ENCODE measurements at regions not wholly inside any gene's neighbourhood (a gene's known extent, or its start where the extent isn't known, plus 50 kb on each side); places are given as distances from the start of the nearest gene placed in this dataset.

GRCh38 chr14:97592341-97592980 is 795.3 kb downstream of the VRK1 start:
- H3K4me3 ChIP-seq (ENCODE audit: low read length) = no peak overlapping the region
- no peaks in the 10 kb centered on the region for H3K36me3 Mint-ChIP-seq (ENCODE audit: low read depth)
- no peaks in the 10 kb centered on the region for H3K9me3 ChIP-seq (ENCODE audit: control insufficient read depth, low read length)
- no peak overlapping the region for H3K4me3 Mint-ChIP-seq
- H3K27ac ChIP-seq (ENCODE audit: low read depth, low read length) = no peak overlapping the region
- no peaks in the 10 kb centered on the region for H3K27me3 ChIP-seq (ENCODE audit: control insufficient read depth, insufficient read depth, low read length, poor library complexity, severe bottlenecking)
- H3K27ac Mint-ChIP-seq = no peak overlapping the region
- H3K4me1 ChIP-seq (ENCODE audit: control insufficient read depth, insufficient read depth, low read length) = no peaks in the 10 kb centered on the region
- H3K4me1 Mint-ChIP-seq = no peaks in the 10 kb centered on the region
- no peak for DNase-seq
- no peak overlapping the region for H3K9ac ChIP-seq (ENCODE audit: extremely low read depth, low read length, poor library complexity, severe bottlenecking)
- H3K27me3 Mint-ChIP-seq (ENCODE audit: insufficient read depth) = no peaks in the 10 kb centered on the region
- no peaks in the 10 kb centered on the region for H3K9me3 Mint-ChIP-seq
- WGBS, 2 experiments (ENCODE audit: insufficient coverage in 1 of 2, insufficient read length in 1 of 2) = 84 to 89% methylated on average over 3 to 5 of the region's 5 CpGs
- no peaks in the 10 kb centered on the region for H3K36me3 ChIP-seq (ENCODE audit: control insufficient read depth, insufficient read depth, low read length)
- no peak for TF ChIP-seq CTCF (conservative IDR thresholded peaks at IDR 0.05)

GRCh38 chr14:97594306-97594705 is 797.1 kb downstream of the VRK1 start:
- Mint-ChIP-seq H3K4me1 (no peaks in the 10 kb centered on the region), H3K36me3 (ENCODE audit: low read depth) (no peaks in the 10 kb centered on the region), H3K27me3 (ENCODE audit: insufficient read depth) (no peaks in the 10 kb centered on the region), H3K27ac (no peak overlapping the region), H3K9me3 (no peaks in the 10 kb centered on the region), H3K4me3 (no peak overlapping the region)
- no peaks in the 10 kb centered on the region for H3K36me3 ChIP-seq (ENCODE audit: control insufficient read depth, insufficient read depth, low read length)
- H3K4me1 ChIP-seq (ENCODE audit: control insufficient read depth, insufficient read depth, low read length) = no peaks in the 10 kb centered on the region
- no peaks in the 10 kb centered on the region for H3K9me3 ChIP-seq (ENCODE audit: control insufficient read depth, low read length)
- no peak for TF ChIP-seq CTCF (conservative IDR thresholded peaks at IDR 0.05)
- no peaks in the 10 kb centered on the region for H3K27me3 ChIP-seq (ENCODE audit: control insufficient read depth, insufficient read depth, low read length, poor library complexity, severe bottlenecking)
- H3K4me3 ChIP-seq (ENCODE audit: low read length) = no peak overlapping the region
- WGBS, 2 experiments (ENCODE audit: insufficient coverage in 1 of 2, insufficient read length in 1 of 2) = 95% methylated on average over 1 of the region's 1 CpG; no CpG with 5 or more reads in 1 of the 2 experiments
- no peak overlapping the region for H3K27ac ChIP-seq (ENCODE audit: low read depth, low read length)
- no peak for DNase-seq
- no peak overlapping the region for H3K9ac ChIP-seq (ENCODE audit: extremely low read depth, low read length, poor library complexity, severe bottlenecking)

GRCh38 chr14:97602438-97603117 is 805.4 kb downstream of the VRK1 start:
- H3K27ac ChIP-seq (ENCODE audit: low read depth, low read length) = no peak overlapping the region
- H3K4me3 Mint-ChIP-seq = no peak overlapping the region
- 91% methylated on average over 9 to 13 of the region's 13 CpGs for WGBS, 2 experiments (ENCODE audit: insufficient coverage in 1 of 2, insufficient read length in 1 of 2)
- H3K4me1 ChIP-seq (ENCODE audit: control insufficient read depth, insufficient read depth, low read length) = peaks cover under 1% of the 10 kb centered on the region
- H3K27me3 Mint-ChIP-seq (ENCODE audit: insufficient read depth) = no peaks in the 10 kb centered on the region
- no peak overlapping the region for H3K4me3 ChIP-seq (ENCODE audit: low read length)
- H3K4me1 Mint-ChIP-seq = peaks cover 2% of the 10 kb centered on the region
- H3K9ac ChIP-seq (ENCODE audit: extremely low read depth, low read length, poor library complexity, severe bottlenecking) = no peak overlapping the region
- no peaks in the 10 kb centered on the region for H3K36me3 ChIP-seq (ENCODE audit: control insufficient read depth, insufficient read depth, low read length)
- DNase-seq = no peak
- H3K36me3 Mint-ChIP-seq (ENCODE audit: low read depth) = no peaks in the 10 kb centered on the region
- no peaks in the 10 kb centered on the region for H3K9me3 ChIP-seq (ENCODE audit: control insufficient read depth, low read length)
- peaks cover 4% of the 10 kb centered on the region for H3K9me3 Mint-ChIP-seq
- no peak overlapping the region for H3K27ac Mint-ChIP-seq
- no peaks in the 10 kb centered on the region for H3K27me3 ChIP-seq (ENCODE audit: control insufficient read depth, insufficient read depth, low read length, poor library complexity, severe bottlenecking)
- no peak for TF ChIP-seq CTCF (conservative IDR thresholded peaks at IDR 0.05)

Measured in endodermal cell (in vitro differentiated cells).